GM12878 (cell line): ENCODE measurements at regions not wholly inside any gene's neighbourhood (a gene's known extent, or its start where the extent isn't known, plus 50 kb on each side); places are given as distances from the start of the nearest gene placed in this dataset.
A peak's percentile ranks its signal among the peaks of the same experiment; 100 is the strongest.

Experiments
- ATAC-seq: fragments of 200-7000 bp; cut with Tn5 transposase; 3 replicates; pipeline ENCODE4 v1.9.1; 2020; ENCODE audit warnings: mild to moderate bottlenecking, moderate library complexity
- BruUV-seq: library from RNA; stranded (reverse); fragments of 400-500 nt; replicated peaks from 2 replicates; lab custom pipeline; 2021; lab: Mats Ljungman, UMichigan
- CTCF ChIA-PET: fragments of 300-600 bp; sonication (Branson Sonifier 250); formaldehyde crosslinking; extraction: SDS; loops from one replicate; lab custom pipeline; 2021; ENCODE audit warnings: inconsistent platforms; lab: Yijun Ruan, JAX
- POLR2A ChIA-PET: fragments of 350-600 bp; formaldehyde crosslinking; extraction: SDS; loops from one replicate; lab custom pipeline; 2021; ENCODE audit warnings: inconsistent platforms; lab: Charles Lee
- RAD21 ChIA-PET: fragments of 300-600 bp; sonication (Branson Sonifier 250); formaldehyde crosslinking; loops from one replicate; lab custom pipeline; 2023; ENCODE audit warnings: antibody characterized with exemption; ENCODE audit not compliant: unreplicated experiment; lab: Charles Lee
- SMC1A ChIA-PET: fragments of 300-600 bp; sonication (Branson Sonifier 250); formaldehyde crosslinking; loops from one replicate; lab custom pipeline; 2023; ENCODE audit not compliant: unreplicated experiment, uncharacterized antibody; lab: Charles Lee
- DNase-seq: peaks from one replicate; pipeline ENCODE4 v3.0.0-alpha.2; 2011; ENCODE audit warnings: low read depth, low spot score
- FAIRE-seq: peaks from 3 replicates; lab custom pipeline; 2011; peaks lifted over from hg19 to GRCh38; lab: Jason Lieb, UNC
- H2AFZ ChIP-seq: 2 replicates; pipeline ENCODE4 v1.6.0; 2011; ENCODE audit warnings: low read depth, low read length, control low read depth; ENCODE audit not compliant: control insufficient read depth
- H3K27ac ChIP-seq: 2 replicates; pipeline ENCODE4 v1.5.1; 2011; ENCODE audit warnings: control low read depth; ENCODE audit not compliant: control insufficient read depth, insufficient read depth
- H3K27me3 ChIP-seq, 2 experiments: replicated peaks in 1 of 2; 2 replicates each; pipeline versions ENCODE4 v1.6.0 to v1.6.1; 2011; ENCODE audit warnings: low read length in 1 of 2; ENCODE audit not compliant: control insufficient read depth in 2 of 2, insufficient read depth in 2 of 2
- H3K36me3 ChIP-seq, 2 experiments: 2 replicates each; pipeline ENCODE4 v1.5.1; 2011; ENCODE audit warnings: low read length in 1 of 2; ENCODE audit not compliant: control insufficient read depth in 2 of 2, insufficient read depth in 2 of 2
- H3K4me1 ChIP-seq: 2 replicates; pipeline ENCODE4 v1.6.1; 2011; ENCODE audit warnings: mild to moderate bottlenecking, low read length, moderate library complexity, mixed read lengths; ENCODE audit not compliant: control insufficient read depth, insufficient read depth
- H3K4me2 ChIP-seq: 2 replicates; pipeline ENCODE4 v1.6.0; 2011; ENCODE audit warnings: control low read depth; ENCODE audit not compliant: control insufficient read depth, insufficient read depth
- H3K4me3 ChIP-seq: fragments of 200-600 bp; sonication (generic); 2 replicates; pipeline ENCODE4 v1.5.1; 2016
- H3K79me2 ChIP-seq: 2 replicates; pipeline ENCODE4 v1.6.0; 2011; ENCODE audit warnings: low read length; ENCODE audit not compliant: control insufficient read depth, insufficient read depth
- H3K9ac ChIP-seq: 2 replicates; pipeline ENCODE4 v1.8.0; 2011; ENCODE audit warnings: low read length, control low read depth, mixed read lengths; ENCODE audit not compliant: control insufficient read depth, insufficient read depth
- H3K9me3 ChIP-seq: replicated peaks from 3 replicates; pipeline ENCODE4 v1.5.1; 2011; ENCODE audit warnings: mild to moderate bottlenecking, low read length; ENCODE audit not compliant: control insufficient read depth, insufficient read depth
- H4K20me1 ChIP-seq: 2 replicates; pipeline ENCODE4 v1.6.0; 2011; ENCODE audit not compliant: control insufficient read depth, insufficient read depth
- CTCF ChIP-seq, 3 experiments: IDR thresholded peaks in 2 of 3; conservative IDR thresholded peaks in 1 of 3; 2 replicates each; pipeline ENCODE4 v1.5.1; 2011; ENCODE audit warnings: low read depth in 3 of 3, low read length in 3 of 3, mild to moderate bottlenecking in 3 of 3, control low read depth in 2 of 3, moderate library complexity in 2 of 3, inconsistent platforms in 1 of 3, mixed read lengths in 1 of 3; ENCODE audit not compliant: control insufficient read depth in 2 of 3, insufficient read depth in 1 of 3; ENCODE audit errors: extremely low read depth in 1 of 3
- E2F8 ChIP-seq: fragments of 450-650 bp; IDR thresholded peaks from 2 replicates; pipeline ENCODE4 v1.6.1; 2018; ENCODE audit warnings: mild to moderate bottlenecking, low read depth, moderate library complexity; ENCODE audit not compliant: partially characterized antibody
- PML ChIP-seq: IDR thresholded peaks from 2 replicates; pipeline ENCODE4 v1.6.1; 2012; ENCODE audit warnings: low read length, inconsistent platforms
- RAD21 ChIP-seq: IDR thresholded peaks from 2 replicates; pipeline ENCODE4 v1.6.1; 2011; ENCODE audit warnings: mild to moderate bottlenecking, low read depth, low read length, moderate library complexity; ENCODE audit not compliant: insufficient read depth
- WGBS: methylation state at CpG from one replicate; pipeline ENCODE4 v1.1.6; 2016; ENCODE audit warnings: low lambda C conversion rate; ENCODE audit not compliant: insufficient replicate concordance, insufficient coverage; ENCODE audit errors: missing lambda C conversion rate; 5-methylcytosine and 5-hydroxymethylcytosine counted together
- in situ Hi-C: fragments of 300-500 bp; cut with MboI; formaldehyde crosslinking; loops from 9 replicates; pipeline ENCODE4 v1.14.3; 2018; ENCODE audit warnings: mixed read lengths
- intact Hi-C: fragments of 100-400 bp; cut with micrococcal nuclease; formaldehyde crosslinking; loops from one replicate; pipeline ENCODE4 v1.14.2; 2022; ENCODE audit not compliant: unreplicated experiment

- H3K4me2 ChIP-seq = no peak overlapping the region
- intact Hi-C loops = no loop called here
- no peak for DNase-seq
- no peaks in the 10 kb centered on the region; a peak in 2 of 4 replicates for H3K27me3 ChIP-seq
- ChIA-PET CTCF (interaction anchor here (1.0 to 1.4 kb wide), 2 partner anchors 30 to 104 kb away, joined by 3 to 4 read pairs; no protein-coding TSS in a partner anchor), RAD21 (no interaction called here), SMC1A (no interaction called here), POLR2A (no interaction called here)
- in situ Hi-C loops = no loop called here
- FAIRE-seq = no peak
- no peaks in the 10 kb centered on the region for H4K20me1 ChIP-seq
- ATAC-seq = no peak
- no peak overlapping the region for H3K4me3 ChIP-seq
- H3K9ac ChIP-seq = no peak overlapping the region
- BruUV-seq = no TSS peak
- no peaks in the 10 kb centered on the region for H3K9me3 ChIP-seq
- no peak overlapping the region for H3K27ac ChIP-seq
- H3K36me3 ChIP-seq = no peaks in the 10 kb centered on the region
- no peak overlapping the region for H2AFZ ChIP-seq
- no peaks in the 10 kb centered on the region for H3K79me2 ChIP-seq
- H3K4me1 ChIP-seq = no peaks in the 10 kb centered on the region
- 38% methylated on average over 10 of the region's 10 CpGs for WGBS
- TF ChIP-seq RAD21 = 0 out of 2 replicates have a peak, but pooled peaks have one; percentile 10
- peak in 2 of 3 experiments; percentile 4 to 20; a peak in 1 of 6 replicates for TF ChIP-seq CTCF (IDR thresholded peaks at IDR 0.05 in 2 of 3, conservative IDR thresholded peaks at IDR 0.05 in 1 of 3; ENCODE audit: control insufficient read depth in 2 of 3, extremely low read depth in 1 of 3, insufficient read depth in 1 of 3, low read depth in 3 of 3, low read length in 3 of 3)
- no peak for TF ChIP-seq E2F8
- TF ChIP-seq PML = no peak
Measured at GRCh38 chr10:47237316-47238260, 62.4 kb upstream of the GDF10 start.
